ENCODE measurements at regions not wholly inside any gene's neighbourhood (a gene's known extent, or its start where the extent isn't known, plus 50 kb on each side); places are given as distances from the start of the nearest gene placed in this dataset.

DNA sequence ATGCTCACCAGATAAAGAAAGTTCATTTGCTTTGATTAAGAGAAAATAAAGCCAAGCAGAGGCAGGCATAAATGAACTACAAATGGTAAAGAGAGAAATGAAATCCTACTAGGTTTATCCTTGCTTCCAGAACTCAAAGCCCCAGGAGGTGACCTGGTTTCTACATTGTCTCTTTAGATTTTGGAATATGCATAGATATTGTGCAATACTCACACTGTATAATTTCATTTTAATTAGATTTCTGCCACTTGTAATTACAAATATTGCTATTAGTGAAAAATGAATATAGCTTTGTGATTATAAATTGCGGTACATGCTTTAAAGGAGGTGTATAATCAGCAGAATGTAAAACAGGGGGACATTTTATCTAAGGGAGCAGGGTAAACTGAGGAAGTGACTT, 76.9 kb upstream of the NRXN1 start:
- no peak for DNase-seq

DNA sequence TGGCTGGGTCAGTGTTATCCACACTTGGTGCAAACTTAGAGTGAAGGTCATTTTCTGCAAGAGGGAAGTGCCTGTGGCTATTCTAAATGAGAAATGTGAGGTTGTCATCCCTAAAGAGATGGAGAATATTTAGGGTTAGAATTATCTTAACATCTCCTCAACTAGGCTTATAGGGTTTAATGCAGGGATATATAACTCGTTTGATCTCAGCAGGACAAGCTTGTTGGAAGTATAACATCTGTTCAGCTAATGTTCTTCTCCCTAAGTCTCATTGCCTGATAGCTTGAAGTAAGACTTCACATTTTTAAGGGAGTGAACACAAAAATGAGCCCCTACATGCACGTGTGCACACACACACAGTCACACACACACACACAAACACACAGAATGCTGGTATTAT, 75.9 kb upstream of the NRXN1 start:
- DNase-seq = no peak

DNA sequence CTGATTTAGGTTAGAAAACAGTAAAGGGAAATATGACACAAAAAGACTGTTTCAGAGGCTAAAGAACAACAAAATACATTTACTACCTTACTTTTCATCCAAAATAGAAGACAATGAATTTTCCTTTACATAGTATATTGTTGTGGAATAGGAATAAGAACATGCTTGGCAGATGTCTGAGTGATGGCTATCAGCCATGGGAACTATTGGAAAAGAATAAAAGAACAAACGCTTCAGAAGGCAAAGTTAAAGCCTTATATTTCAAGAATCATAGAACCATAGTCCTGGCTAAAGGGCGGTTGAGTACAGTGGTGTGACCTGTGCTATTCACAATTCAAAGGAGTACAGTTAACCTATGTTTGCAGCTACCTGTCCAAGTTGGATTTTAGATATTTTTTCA, 73.9 kb upstream of the NRXN1 start:
- no peak for DNase-seq

DNA sequence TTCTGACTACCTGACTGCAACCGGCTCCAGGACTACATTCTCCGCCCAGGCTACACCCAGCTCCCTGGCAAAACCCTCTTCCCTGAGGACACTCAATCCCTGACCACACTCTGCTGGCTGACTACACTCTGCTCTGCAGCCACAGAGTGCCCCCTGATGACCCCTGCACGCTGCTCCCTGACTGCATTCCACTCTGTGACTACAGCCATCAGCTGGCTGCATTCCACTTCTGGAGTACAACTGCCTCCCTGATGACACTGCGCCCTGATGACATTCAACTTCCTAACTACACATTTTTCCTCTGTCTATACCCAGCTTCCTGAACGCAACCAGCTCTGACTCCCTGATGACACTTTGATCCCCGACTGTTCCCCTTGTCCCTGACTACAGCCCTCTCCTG, 71.3 kb upstream of the NRXN1 start:
- no peak for DNase-seq

DNA sequence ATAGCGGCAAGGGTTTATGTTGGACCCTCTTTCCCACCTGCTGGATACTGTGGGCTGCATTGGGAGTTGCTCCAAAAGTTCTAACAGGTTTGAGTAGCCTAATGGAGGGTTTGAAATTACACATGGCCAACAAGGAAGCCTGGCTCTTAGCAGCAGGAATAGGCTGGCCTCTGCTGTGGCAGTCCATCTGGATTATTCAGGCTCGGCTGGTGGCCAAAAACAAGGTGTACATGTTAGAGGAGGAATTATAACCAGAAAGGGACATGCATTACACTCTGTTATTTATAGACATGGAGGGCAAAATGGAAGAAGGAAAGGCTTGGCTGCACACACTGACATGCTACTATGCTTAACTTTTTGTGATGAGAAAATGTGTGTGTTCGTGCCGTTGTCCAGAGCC, 61.1 kb upstream of the NRXN1 start:
- no peak for DNase-seq

DNA sequence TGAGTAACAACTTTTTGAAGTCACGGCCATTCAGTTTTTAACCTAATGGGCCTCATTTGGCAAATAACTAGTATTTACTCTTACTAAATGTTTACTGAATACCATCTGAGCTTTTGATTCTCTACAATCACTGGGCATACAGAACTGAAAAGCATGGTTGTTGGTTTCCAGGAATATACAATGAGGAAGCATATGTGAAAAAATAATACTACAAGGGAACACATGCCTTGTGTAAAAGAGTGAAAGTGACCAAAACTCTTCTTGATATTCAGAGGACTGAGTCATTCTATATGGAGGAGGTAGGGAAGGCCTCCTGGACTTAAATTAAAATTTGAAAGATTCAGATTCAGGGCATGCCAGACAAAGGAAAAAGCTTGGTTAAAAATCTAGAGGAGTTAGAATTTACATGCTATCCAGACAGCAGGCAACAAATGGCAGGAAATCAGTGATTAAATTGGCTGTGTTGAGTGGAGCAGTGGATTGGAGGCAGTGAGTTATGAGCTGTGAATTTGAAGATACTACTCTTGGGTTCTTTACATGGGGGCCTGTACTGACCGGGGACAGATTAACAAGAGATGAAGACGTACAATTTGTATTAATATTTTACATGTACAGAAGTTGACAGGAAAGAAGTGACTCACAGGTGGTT, 53.6 kb upstream of the NRXN1 start:
- no peak for DNase-seq

DNA sequence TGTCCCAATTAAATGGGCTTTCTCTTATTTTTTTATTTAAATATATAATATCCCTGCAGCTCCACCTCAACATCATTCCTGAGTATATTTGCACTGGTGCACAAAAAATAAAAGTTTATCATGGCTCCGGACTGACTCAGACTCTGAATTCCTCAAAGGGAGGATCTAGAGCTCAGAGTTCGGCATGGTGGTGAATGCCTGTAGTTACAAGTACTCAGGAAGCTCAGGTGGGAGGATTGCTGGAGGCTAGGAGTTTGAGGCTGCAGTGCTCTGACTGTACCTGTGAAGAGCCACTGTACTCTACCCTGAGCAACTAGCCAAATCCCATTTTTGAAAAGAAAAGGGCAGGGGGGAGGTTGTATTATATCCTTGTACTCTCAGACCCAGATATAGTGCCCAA, 52.8 kb upstream of the NRXN1 start:
- DNase-seq = no peak

All from hematopoietic multipotent progenitor cell treated with erythropoietin and hydrocortisone succinate and interleukin-3 and kit ligand, for 4 days (in vitro differentiated cells).